ENCODE measurements at regions not wholly inside any gene's neighbourhood (a gene's known extent, or its start where the extent isn't known, plus 50 kb on each side); places are given as distances from the start of the nearest gene placed in this dataset.
"Not testable (repeated sequence)": the region's sequence is repeated elsewhere in the genome, so short reads cannot be mapped to it uniquely, and the experiment has no call there.

DNA sequence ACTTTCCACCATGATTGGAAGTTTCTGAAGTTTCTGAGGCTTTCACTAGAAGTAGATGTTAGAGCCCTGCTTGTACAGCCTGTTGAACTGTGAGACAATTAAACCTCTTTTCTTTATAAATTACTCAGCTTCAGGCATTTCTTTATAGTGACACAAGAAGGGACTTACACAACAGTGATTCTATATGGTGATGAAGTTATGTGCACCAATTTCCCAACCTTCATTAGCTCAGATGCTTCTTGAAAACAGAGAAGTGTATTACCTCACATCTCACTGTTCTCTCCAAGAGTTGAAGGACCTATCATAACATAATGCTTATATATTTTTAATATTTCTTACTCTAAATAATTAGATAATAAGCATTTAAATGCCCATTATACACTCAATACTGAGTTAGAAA, 202.1 kb upstream of the ANXA10 start:
- Histone ChIP-seq H3K9ac (ENCODE audit: low read depth, low read length, poor library complexity, severe bottlenecking) (no peak overlapping the region), H3K79me2 (ENCODE audit: insufficient read depth, low read length) (no peaks in the 10 kb centered on the region), H3F3A (ENCODE audit: low read depth) (no peaks in the 10 kb centered on the region), H3K9me2 (replicated peaks; ENCODE audit: low read depth, low read length) (no peaks in the 10 kb centered on the region), H3K36me3 (ENCODE audit: insufficient read depth, low read length) (no peaks in the 10 kb centered on the region), H3K4me1 (ENCODE audit: insufficient read depth, low read length, poor library complexity, severe bottlenecking) (no peaks in the 10 kb centered on the region), H3K4me3 (ENCODE audit: low read length, poor library complexity, severe bottlenecking) (no peak overlapping the region), H3K4me2 (ENCODE audit: low read depth, low read length, poor library complexity, severe bottlenecking) (no peak overlapping the region), H2AFZ (ENCODE audit: low read length) (no peak overlapping the region), H4K20me1 (ENCODE audit: insufficient read depth, low read length, poor library complexity, severe bottlenecking) (no peaks in the 10 kb centered on the region), H3K9me3 (ENCODE audit: insufficient read depth, low read depth, low read length) (no peaks in the 10 kb centered on the region; the same call in 1 of the 2 replicates), H3K27me3 (ENCODE audit: insufficient read depth, low read length, poor library complexity, severe bottlenecking) (no peaks in the 10 kb centered on the region)
- TF ChIP-seq CTCF (conservative IDR thresholded peaks at IDR 0.05; ENCODE audit: low read length) (no peak), EZH2phosphoT487 (IDR thresholded peaks at IDR 0.05; ENCODE audit: borderline replicate concordance) (no peak)

DNA sequence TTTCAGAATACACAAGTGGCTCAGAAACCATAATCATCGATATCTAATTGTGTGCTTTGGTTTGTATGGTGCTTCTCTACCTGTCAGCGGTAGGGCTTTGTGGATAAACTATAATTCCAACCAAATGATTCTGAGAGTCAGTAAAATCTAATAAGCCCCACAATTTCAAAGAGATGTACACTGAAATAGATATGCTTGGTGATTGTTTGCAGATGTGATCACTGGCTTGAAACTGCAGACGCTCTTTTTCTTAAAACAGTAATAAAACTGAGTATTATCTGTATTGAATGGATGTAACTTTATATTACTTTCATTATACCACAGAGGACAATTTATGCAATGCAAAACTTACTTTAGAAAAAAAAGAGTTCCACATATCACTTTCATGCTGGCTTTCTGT, 198.8 kb upstream of the ANXA10 start:
- H3K9me2 ChIP-seq (replicated peaks; ENCODE audit: low read depth, low read length): no peaks in the 10 kb centered on the region
- H3K9me3 ChIP-seq (ENCODE audit: insufficient read depth, low read depth, low read length): no peaks in the 10 kb centered on the region
- H3K27me3 ChIP-seq (ENCODE audit: insufficient read depth, low read length, poor library complexity, severe bottlenecking): no peaks in the 10 kb centered on the region
- H2AFZ ChIP-seq (ENCODE audit: low read length): no peak overlapping the region
- no peak overlapping the region for H3K4me2 ChIP-seq (ENCODE audit: low read depth, low read length, poor library complexity, severe bottlenecking)
- no peaks in the 10 kb centered on the region for H3F3A ChIP-seq (ENCODE audit: low read depth)
- no peaks in the 10 kb centered on the region for H3K79me2 ChIP-seq (ENCODE audit: insufficient read depth, low read length)
- H4K20me1 ChIP-seq (ENCODE audit: insufficient read depth, low read length, poor library complexity, severe bottlenecking): no peaks in the 10 kb centered on the region
- no peaks in the 10 kb centered on the region for H3K36me3 ChIP-seq (ENCODE audit: insufficient read depth, low read length)
- H3K4me1 ChIP-seq (ENCODE audit: insufficient read depth, low read length, poor library complexity, severe bottlenecking): no peaks in the 10 kb centered on the region
- H3K4me3 ChIP-seq (ENCODE audit: low read length, poor library complexity, severe bottlenecking): no peak overlapping the region
- TF ChIP-seq EZH2phosphoT487 (IDR thresholded peaks at IDR 0.05; ENCODE audit: borderline replicate concordance) (no peak), CTCF (conservative IDR thresholded peaks at IDR 0.05; ENCODE audit: low read length) (no peak)
- no peak overlapping the region for H3K9ac ChIP-seq (ENCODE audit: low read depth, low read length, poor library complexity, severe bottlenecking)

DNA sequence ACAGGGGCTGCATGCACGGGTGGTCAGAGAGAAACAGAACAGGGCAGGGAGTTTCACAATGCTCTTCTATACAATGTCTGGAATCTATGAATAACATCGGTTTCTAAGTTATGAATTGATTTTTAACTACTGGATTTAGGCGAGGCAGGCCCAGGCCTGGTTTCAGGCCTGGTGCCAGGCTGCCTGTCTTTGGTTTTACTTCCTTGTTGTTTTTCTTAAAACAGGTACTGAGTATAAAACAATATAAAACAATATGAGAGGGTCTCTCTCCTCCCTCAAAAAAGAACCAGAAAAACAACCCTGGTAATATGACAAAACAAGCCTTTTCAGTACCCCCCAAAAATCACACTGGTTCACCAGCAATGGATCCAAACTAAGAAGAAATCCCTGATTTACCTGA, 196.1 kb upstream of the ANXA10 start:
- not testable (repeated sequence) for H3K79me2 ChIP-seq (ENCODE audit: insufficient read depth, low read length); H3K9me3 ChIP-seq (ENCODE audit: insufficient read depth, low read depth, low read length); H3K9me2 ChIP-seq (replicated peaks; ENCODE audit: low read depth, low read length); H2AFZ ChIP-seq (ENCODE audit: low read length); H3K4me1 ChIP-seq (ENCODE audit: insufficient read depth, low read length, poor library complexity, severe bottlenecking); H3K27me3 ChIP-seq (ENCODE audit: insufficient read depth, low read length, poor library complexity, severe bottlenecking); H3K4me2 ChIP-seq (ENCODE audit: low read depth, low read length, poor library complexity, severe bottlenecking); H3F3A ChIP-seq (ENCODE audit: low read depth); H3K4me3 ChIP-seq (ENCODE audit: low read length, poor library complexity, severe bottlenecking); H4K20me1 ChIP-seq (ENCODE audit: insufficient read depth, low read length, poor library complexity, severe bottlenecking); H3K9ac ChIP-seq (ENCODE audit: low read depth, low read length, poor library complexity, severe bottlenecking); H3K36me3 ChIP-seq (ENCODE audit: insufficient read depth, low read length)

GRCh38 chr4:167897116-167897515, 195.2 kb upstream of the ANXA10 start:
- Histone ChIP-seq H3K27me3 (ENCODE audit: insufficient read depth, low read length, poor library complexity, severe bottlenecking) (no peaks in the 10 kb centered on the region), H3K9ac (ENCODE audit: low read depth, low read length, poor library complexity, severe bottlenecking) (no peak overlapping the region), H4K20me1 (ENCODE audit: insufficient read depth, low read length, poor library complexity, severe bottlenecking) (no peaks in the 10 kb centered on the region), H3K4me1 (ENCODE audit: insufficient read depth, low read length, poor library complexity, severe bottlenecking) (no peaks in the 10 kb centered on the region), H3K9me3 (ENCODE audit: insufficient read depth, low read depth, low read length) (no peaks in the 10 kb centered on the region), H3F3A (ENCODE audit: low read depth) (no peaks in the 10 kb centered on the region), H2AFZ (ENCODE audit: low read length) (no peak overlapping the region), H3K79me2 (ENCODE audit: insufficient read depth, low read length) (no peaks in the 10 kb centered on the region), H3K4me2 (ENCODE audit: low read depth, low read length, poor library complexity, severe bottlenecking) (no peak overlapping the region), H3K36me3 (ENCODE audit: insufficient read depth, low read length) (no peaks in the 10 kb centered on the region), H3K9me2 (replicated peaks; ENCODE audit: low read depth, low read length) (no peaks in the 10 kb centered on the region), H3K4me3 (ENCODE audit: low read length, poor library complexity, severe bottlenecking) (no peak overlapping the region)
- no peak for TF ChIP-seq EZH2phosphoT487 (IDR thresholded peaks at IDR 0.05; ENCODE audit: borderline replicate concordance)
- TF ChIP-seq CTCF (conservative IDR thresholded peaks at IDR 0.05; ENCODE audit: low read length): no peak
